Lower leg skin (tissue), 3 donors: ENCODE measurements at regions not wholly inside any gene's neighbourhood (a gene's known extent, or its start where the extent isn't known, plus 50 kb on each side); places are given as distances from the start of the nearest gene placed in this dataset.

ENCODE experiments used
- POLR2A ChIP-seq, 2 donors: fragments of 450-650 bp; IDR thresholded peaks; one replicate each; pipeline ENCODE4 v1.6.1; 2016 to 2017; ENCODE audit warnings: antibody characterized with exemption in 2 of 2, mild to moderate bottlenecking in 1 of 2, moderate library complexity in 1 of 2
- TF ChIP-seq, protein P1 (sequence below), 3 donors: fragments of 450-650 bp; IDR thresholded peaks; one replicate each; pipeline ENCODE4 v1.5.1; 2016; ENCODE audit warnings: antibody characterized with exemption in 3 of 3, mild to moderate bottlenecking in 3 of 3, moderate library complexity in 2 of 3

DNA sequence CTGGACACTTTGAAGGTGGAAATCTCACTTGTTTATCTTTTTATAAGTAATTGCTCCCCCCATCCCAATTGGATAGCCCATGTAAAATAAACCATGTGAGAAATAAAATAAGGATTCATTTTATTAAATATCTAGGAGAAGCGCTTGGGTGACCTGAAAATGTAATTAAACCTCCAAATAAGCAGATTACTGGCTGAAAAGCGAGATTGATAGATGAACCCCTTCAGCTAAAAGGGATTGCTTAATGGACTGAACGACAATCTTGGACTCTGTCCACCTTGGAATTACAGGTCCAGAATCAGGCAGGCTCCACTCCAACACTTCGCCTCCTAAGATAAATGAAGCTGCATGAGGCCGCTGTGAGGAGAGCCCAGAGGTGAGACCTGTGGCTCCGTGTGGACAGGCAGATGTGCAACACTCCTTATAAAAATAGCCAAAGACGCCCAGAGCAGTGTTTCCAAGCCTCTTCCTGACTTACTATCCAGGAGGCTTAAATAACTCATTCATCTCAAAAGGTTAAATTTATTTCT is 441.5 kb downstream of the MTX2 start:
- TF ChIP-seq, protein P1, sequence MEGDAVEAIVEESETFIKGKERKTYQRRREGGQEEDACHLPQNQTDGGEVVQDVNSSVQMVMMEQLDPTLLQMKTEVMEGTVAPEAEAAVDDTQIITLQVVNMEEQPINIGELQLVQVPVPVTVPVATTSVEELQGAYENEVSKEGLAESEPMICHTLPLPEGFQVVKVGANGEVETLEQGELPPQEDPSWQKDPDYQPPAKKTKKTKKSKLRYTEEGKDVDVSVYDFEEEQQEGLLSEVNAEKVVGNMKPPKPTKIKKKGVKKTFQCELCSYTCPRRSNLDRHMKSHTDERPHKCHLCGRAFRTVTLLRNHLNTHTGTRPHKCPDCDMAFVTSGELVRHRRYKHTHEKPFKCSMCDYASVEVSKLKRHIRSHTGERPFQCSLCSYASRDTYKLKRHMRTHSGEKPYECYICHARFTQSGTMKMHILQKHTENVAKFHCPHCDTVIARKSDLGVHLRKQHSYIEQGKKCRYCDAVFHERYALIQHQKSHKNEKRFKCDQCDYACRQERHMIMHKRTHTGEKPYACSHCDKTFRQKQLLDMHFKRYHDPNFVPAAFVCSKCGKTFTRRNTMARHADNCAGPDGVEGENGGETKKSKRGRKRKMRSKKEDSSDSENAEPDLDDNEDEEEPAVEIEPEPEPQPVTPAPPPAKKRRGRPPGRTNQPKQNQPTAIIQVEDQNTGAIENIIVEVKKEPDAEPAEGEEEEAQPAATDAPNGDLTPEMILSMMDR (IDR thresholded peaks at IDR 0.05): no peak
- no peak for TF ChIP-seq POLR2A (IDR thresholded peaks at IDR 0.05)
